Middle frontal gyrus (tissue), 1 donor: ENCODE measurements at regions not wholly inside any gene's neighbourhood (a gene's known extent, or its start where the extent isn't known, plus 50 kb on each side); places are given as distances from the start of the nearest gene placed in this dataset.

Experiments
- DNase-seq: peaks from one replicate; pipeline ENCODE4 v3.0.0-alpha.2; 2015; ENCODE audit warnings: low spot score; ENCODE audit errors: extremely low spot score

DNA sequence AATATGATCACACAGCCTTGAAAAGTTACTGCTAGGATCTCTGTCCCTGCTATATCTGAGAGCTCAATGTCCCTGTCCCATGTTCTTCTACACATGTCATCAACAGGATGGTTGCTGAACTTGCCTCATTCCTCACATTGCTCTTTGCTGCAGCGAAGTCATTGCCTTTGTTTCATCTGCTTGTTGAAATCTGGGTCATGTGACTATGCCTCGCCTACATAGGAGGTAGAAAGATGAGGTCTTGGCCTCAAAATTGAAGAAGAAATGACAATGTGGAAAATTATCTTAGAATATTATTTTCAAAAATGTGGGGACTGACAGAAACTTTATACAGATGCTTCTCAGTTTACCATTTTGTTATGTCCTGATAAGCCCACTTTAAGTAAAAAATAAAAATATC, 494.2 kb downstream of the SOX5 start:
- no peak for DNase-seq

DNA sequence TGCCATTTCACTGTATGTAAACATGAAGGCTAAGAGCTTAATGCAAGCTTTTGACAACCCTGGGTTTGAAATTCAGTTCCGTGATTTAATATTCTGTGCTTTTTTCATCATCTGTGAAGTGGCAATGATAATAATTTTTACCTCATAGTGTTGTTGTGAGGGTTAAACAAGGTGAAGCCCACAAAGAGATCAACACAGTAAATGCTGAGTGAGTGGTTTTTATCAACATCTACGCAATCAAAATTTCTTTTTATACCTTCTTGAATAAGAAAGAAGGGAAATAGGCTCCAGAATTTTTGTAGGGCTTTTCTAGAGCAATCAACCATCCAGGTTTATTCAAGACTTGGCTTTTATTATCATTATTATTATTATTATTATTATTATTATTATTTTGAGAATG, 490.8 kb downstream of the SOX5 start:
- no peak for DNase-seq

DNA sequence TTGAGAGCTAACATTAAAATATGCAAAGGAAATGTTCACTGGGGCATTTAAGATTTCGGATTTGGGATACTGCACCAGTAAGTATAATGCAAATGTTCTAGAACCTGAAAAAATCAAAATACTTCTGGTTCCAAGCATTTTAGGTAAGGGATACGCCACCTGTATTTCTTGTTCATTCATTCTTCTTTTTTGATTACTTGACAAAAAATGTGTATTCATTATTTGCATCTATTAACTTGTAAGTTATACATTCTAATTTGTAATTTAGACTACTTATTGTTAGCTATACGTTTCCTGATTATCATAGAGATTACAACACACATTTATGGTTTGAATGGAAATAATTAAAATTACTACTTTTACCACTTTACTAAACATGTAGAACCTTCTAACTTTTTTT, 486.9 kb downstream of the SOX5 start:
- DNase-seq, result no peak

DNA sequence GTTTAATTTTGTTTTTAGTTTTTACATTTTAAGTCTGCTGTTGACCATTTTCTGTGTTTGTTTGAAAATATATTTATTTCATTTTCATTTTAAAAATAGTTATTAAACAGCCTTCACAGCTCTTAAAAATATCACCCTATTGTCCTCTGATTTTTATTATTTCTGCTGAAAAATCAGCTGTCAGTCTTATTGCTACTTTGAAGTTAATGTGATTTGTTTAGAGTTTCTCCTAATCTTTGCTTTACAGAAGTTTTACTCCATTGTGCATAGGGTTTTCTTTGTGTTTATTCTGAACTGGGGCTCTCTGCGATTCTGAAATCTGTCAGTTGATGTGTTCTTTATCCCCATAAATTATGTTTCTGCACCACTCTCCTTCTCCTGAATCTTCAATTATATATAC, 486.3 kb downstream of the SOX5 start:
- no peak for DNase-seq

DNA sequence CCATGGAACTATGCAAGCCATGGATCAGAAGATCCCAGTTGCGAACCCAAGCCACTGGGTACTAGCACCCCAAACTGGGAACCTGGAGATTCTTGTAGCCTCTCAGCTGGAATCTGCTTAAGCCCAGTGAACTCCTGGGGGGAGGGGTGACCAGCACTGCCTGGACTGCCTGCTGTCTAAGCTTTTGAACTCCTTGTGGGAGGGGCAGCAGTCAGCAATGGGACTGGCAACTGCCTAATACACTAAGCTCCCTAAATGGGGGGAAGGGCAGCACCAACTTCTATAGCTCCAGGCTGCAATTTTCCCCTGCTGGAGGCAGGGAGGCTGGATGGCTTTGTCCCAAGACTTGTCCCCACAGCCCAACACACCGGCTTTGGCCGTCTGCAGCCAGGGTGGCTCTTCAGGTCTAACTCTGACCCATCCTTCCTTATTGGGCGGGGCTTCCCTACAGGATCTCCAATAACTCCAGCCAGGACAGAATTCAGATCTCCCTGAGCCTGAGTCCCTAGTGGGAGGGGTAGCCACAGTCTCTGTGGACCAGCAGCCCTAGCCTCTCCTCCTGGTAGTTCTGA, 485.1 kb downstream of the SOX5 start:
- no peak for DNase-seq

DNA sequence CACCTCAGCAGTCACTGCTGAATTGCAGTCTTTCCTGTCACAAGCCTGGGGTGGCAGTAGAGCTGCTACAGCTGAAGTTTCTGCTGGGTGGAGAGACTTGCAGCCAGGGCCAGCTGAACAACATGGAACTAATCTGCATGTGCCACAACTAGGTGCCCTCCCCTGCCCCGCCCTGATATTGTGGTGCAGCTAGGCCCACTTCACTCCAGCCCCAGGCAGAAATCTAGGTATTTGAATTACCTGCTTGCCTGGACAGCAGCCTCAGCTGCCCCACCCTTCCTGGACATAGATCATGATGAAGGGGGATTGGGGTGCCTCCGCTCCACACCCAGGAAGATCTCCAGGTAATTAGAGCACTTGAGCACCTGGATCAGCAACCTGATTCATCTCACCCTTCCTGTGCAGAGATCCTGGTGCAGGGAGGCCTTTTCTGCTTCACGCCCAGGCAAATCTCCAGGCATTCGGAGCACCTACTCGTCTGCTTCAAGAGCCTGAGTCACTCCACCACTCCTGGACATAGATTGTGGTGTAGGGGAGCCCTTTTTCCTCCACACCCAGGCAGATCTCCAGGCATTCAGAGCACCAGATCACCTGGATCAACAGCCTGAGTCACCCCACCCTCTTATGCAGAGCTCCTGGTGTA, 477.0 kb downstream of the SOX5 start:
- DNase-seq, result no peak

DNA sequence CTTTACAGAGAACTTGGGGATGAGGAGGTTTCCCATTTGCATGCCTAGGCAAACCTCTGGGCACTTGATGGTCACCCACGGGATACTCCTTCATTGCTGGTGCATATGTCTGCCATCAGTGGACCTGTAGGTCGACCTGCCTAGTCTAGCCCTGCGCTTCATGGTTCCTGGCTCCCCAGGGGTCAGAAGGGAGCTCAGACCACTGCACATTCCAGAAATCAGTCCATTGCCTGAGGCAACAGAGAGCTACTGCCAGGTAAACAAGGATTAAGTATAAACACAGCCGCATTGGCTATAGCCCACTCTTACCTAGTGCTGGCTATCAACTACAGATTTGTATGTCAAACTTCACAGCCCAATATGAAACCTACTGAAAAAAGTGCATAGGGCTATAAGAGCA, 476.4 kb downstream of the SOX5 start:
- DNase-seq, result no peak

DNA sequence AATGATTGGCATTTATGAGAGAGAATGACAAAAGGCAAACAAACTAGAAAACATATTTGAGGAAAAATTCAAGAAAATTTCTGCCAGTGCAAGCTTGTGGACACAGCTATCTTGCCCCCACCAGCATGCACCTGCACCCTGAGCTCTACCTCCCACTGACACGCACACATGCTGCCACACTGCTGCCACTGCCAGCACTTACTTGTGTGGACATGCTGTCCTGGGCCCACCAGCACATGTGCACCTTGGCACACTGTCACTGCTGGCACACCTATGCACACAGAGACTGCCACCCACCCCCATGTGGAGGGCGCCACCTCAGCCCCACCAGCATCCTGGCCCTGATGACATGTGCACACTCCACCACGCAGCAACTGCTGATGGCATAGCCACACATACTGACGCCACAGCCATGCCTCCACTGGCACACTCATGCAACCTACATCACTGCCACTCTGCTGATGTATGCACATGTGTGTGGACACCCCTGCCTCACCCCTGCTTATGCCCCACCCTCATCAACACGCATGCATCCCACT, 475.0 kb downstream of the SOX5 start:
- no peak for DNase-seq
